ENCODE measurements at regions not wholly inside any gene's neighbourhood (a gene's known extent, or its start where the extent isn't known, plus 50 kb on each side); places are given as distances from the start of the nearest gene placed in this dataset.

DNA sequence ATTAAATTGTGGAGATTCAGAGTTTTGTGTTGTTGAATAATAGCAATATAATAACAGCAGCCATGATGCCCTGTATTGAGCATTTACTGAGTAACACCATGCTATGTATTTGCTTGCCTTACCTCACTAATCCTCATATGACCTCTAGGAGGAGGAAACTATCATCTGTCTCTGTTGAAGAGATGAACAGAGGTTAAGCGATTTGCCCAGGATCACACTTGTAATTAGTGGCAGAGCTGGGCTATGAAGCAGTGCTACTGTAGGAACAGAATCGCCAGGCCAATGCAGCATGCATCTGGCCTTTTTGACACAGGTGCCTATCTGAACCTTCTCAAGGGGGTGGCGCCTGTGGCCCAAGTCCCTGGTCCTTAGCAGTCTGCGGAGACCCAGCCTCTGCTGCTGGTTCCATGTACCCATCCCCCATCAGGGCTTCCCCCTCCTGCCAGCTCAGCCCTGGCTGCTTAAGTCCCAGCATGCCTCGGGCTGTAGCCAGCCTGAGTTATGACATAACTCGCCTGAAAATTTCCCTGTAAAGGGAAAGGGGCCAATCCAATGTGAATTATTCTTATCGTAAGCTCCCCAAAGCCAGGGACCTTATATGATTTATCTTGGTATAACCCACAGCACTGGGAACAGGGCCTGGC, 50.4 kb upstream of the HS3ST2 start:
- TF ChIP-seq, protein P1, sequence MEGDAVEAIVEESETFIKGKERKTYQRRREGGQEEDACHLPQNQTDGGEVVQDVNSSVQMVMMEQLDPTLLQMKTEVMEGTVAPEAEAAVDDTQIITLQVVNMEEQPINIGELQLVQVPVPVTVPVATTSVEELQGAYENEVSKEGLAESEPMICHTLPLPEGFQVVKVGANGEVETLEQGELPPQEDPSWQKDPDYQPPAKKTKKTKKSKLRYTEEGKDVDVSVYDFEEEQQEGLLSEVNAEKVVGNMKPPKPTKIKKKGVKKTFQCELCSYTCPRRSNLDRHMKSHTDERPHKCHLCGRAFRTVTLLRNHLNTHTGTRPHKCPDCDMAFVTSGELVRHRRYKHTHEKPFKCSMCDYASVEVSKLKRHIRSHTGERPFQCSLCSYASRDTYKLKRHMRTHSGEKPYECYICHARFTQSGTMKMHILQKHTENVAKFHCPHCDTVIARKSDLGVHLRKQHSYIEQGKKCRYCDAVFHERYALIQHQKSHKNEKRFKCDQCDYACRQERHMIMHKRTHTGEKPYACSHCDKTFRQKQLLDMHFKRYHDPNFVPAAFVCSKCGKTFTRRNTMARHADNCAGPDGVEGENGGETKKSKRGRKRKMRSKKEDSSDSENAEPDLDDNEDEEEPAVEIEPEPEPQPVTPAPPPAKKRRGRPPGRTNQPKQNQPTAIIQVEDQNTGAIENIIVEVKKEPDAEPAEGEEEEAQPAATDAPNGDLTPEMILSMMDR (IDR thresholded peaks at IDR 0.05), result no peak
- TF ChIP-seq POLR2A (IDR thresholded peaks at IDR 0.05) (no peak), EP300 (IDR thresholded peaks at IDR 0.05) (peak in 1 of 4 donors; percentile 53), POLR2AphosphoS5 (IDR thresholded peaks at IDR 0.05) (peak in 1 of 4 donors; percentile 62)

All from sigmoid colon (tissue), 4 donors.